ENCODE measurements at regions not wholly inside any gene's neighbourhood (a gene's known extent, or its start where the extent isn't known, plus 50 kb on each side); places are given as distances from the start of the nearest gene placed in this dataset.

DNA sequence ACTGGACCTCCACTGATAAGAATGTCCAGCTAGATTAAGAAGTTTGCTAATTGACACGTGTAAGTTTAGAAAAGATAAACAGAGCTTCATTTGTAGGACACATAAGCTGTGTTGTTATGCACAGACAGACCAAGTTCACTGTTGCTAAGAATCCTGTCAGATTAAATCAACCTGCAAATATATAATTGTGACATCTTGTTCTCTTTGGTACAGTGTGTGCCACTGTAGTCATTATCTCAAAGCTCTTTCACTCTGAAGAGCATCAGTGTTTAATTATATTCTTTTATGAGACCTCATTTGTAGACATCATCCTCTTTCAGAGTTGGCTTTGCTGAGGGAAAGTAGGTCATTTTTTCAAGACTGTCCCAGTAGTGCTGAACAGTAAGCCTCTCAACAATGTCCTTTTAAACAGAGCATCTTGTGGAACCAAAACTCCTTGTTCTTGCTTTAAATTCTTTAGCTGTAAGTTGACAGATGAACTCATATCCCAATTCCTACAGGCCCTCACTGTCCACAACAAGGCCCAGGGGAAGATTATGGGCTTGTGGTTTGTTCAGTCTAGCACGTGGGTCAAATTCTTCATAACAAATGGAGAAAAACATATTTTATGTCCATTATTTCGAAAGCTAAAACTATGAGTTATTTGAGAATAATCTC, 252.4 kb downstream of the HDGFL1 start:
- no peak for DNase-seq

DNA sequence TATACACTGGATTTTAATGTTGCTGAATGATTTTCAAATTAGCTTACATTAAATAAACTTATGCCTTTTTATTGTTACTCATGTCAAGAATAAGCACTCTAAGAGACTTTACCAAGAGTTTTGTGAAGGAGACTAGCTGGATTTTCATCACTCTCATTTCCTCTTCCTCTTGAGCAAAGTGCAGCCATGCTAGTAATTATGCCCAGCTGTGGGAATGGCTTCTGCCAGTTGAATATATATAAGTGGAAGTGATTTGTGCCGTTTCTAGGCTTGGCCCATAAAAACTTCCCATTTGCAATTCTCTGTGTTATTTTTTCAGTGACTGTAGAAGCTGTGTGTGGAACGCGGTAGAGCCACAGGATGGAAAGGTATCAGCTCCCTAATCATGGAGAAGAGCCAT, 255.8 kb downstream of the HDGFL1 start:
- no peak for DNase-seq

DNA sequence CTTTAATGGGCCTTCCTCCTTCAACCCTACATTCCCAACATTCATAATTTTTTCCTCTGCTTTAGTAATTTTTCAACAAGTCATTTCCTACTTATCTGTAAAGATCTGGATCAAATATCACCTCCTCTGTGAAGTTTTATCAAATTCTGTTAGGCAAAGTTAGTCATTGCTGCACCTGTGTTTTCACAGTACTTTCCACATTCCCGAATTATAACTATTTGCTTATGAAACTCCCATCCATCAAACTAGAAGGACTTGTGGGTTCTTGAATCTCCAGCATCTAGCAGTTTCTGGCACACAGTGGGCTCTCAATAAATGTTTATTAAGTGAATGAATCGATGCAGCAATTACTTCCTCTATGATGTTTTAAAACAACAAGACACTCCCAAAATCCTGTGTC, 257.6 kb downstream of the HDGFL1 start:
- DNase-seq, result no peak

DNA sequence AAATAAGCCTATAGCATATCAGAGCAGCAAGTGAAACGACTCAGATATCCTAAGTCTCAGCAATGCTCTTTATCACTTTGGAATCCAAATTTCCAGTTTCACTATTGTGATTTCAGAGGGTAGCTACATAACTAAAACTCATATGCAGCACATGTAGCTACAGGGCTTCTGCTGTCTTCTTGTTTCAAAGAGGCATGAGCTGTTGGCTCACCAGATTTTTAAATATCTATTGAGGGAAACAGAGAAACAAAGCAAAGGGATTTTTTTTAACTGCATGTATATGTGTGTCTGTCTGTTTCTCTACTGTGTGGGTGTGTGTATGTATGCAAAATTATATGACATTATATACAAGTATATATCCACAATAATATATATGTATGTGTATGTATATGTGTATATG, 258.4 kb downstream of the HDGFL1 start:
- DNase-seq, result no peak

DNA sequence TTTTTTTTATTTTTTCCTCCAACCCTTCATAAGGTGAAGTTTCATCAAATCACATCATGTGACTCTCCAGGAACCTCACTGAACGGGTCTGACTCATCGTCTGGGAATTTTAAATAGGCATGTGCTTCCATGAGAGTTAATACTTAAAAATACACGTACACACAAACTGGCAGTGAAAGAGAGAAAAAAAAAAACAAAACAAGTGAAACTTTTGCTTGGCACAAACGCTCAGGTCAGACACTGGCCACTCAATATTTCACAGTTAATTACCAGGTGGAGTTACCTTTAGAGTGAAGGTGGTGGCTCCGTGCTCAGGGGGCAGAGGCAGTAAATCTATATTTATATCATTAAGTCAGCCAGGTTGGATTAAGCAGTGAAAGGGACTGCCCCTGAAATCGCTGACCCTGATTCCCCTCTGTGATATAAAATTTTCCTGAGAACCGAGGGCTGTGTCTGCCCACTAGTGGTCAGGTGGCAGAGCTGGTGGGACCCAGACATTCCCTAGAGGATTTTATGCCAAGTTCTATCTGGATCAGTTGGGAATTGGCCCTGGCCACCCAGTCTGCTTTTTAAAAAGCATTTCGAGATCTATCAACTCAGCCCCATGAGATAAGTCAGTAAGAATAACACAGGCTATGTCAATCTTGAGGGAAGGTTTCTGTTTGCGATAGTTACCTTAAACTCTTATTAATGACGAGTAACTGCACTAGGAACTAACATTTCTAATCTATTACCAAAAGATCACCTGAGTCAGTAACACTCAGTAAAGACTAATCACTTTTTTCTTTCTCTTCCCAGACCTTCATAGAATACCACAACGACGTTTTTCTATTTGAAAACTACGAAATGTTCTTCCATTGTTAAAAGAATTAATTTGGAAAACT, 259.1 kb downstream of the HDGFL1 start:
- DNase-seq, result no peak

DNA sequence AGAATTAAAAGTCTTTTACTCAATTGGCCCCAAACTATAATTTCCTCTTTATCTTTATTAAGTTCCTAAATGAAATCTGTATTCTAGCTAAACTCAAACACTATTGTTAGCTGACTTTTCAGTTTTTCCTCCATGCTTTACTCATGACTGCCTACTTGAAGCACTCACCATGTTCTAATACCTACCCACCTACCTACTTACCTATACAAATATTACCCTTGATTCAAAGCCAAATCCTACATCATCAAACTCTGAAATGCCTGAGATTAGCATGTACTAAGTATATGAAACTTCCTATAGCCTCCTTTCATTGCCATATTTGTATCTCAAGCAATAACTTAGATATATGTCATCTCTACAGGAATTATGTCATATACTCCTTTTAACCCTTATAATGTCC, 259.7 kb downstream of the HDGFL1 start:
- DNase-seq, result no peak

DNA sequence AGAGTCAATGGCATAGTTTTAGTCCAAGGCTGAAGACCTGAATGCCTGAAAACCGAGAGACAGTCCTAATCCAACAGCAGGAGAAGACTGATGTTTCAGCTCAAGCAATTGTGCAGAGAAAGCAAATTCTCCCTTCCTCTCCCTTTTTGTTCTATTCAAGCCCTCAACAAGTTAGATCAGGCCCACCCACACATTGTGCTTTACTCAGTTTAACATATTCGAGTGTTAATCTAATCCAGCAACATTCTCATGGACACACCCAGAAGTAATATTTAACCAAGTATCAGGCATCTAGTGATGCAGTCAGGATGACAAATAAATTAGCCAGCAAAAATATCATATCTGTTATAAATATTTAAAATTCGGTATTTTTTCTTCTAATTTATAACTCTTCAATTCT, 261.1 kb downstream of the HDGFL1 start:
- no peak for DNase-seq

DNA sequence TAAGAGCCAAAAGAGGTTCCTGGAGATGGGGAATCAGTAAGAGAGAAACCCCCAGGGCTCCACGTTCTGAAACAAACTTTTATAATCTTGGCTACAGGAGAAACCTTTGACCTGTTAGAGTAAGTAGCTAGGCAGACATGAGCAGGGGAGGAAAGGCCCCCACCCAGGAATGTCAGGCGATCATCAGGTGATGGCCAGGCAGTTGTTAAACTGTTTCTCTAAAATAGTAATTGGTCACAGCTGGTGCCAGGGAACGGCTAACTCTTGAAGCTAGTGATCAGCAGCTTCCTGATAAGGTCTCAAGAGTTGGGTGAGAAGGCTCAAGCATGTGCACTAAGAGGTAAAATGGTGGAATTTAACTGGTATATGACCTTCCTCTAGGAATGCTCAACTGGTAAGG, 263.8 kb downstream of the HDGFL1 start:
- DNase-seq, result no peak

DNA sequence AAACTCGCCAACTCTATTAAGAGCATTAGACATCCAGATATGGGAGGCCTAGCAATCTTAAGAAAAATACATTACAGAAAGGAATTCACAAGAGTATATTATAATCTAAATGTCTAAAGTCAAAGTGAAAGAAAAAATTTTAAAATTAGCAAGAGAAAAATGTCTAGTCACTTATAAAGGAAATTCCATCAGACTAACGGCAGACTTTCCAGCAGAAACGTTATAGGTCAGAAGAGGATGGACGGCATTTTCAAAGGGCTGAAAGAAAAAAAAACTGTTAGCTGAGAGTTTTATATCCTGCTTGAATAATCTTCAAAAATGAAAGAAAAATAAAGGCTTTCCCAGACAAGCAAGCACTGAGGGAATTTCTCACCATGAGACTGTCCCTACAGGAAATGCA, 269.0 kb downstream of the HDGFL1 start:
- DNase-seq, result no peak

DNA sequence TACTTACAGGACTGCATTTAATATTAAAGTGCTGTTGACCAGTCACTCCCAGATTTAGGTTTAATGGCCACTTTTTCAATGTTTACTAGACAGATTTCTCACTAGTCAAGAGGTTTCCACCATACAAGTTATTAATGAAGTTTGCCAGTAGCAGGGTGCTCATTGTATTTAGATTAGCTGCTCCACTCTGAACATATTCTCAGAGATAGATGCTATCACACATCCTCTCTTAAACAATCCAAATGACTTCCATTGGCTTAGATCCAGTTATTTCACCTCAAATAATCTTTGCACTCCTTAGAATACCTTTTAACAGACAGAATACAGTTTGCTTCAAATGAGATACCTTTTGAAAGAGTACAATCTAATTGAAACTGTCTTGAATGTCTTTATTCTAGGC, 276.1 kb downstream of the HDGFL1 start:
- DNase-seq, result no peak

DNA sequence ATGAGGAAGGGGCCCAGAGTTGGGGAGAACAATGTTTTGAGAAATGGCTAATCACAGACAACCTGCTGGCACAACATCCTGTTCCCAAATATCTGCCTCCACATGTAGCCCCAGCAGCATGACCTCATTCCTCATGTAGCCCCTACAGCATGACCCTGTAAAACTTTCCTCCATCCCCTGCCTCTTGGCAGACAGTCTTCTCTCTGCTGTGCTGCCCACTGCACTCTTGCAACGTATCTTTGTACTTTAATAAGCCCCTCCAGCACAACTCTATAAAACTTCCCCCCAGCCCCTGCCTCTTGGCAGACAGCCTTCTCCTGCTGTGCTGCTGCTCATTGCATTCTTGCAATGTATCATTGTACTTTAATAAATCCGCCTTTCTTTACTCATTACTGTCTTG, 278.8 kb downstream of the HDGFL1 start:
- DNase-seq, result no peak

DNA sequence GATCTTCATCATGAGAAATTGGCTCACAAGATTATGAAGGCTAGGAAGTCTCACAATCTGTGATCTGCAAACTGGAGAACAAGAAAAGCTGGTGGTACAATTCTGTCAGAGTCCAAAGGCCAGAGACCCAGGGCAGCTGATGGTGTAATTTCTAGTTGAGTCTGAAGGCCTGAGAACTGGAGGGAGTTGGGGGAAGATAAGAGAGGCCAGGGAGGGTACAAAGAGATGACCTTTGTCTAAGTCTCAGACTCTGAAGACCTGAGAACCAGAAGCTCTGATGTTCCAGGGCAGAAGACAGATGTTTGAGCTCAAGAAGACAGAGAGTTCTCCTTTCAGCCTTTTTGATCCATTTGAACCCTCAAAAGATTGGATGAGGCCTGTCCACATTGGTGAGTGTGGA, 280.6 kb downstream of the HDGFL1 start:
- DNase-seq, result no peak

DNA sequence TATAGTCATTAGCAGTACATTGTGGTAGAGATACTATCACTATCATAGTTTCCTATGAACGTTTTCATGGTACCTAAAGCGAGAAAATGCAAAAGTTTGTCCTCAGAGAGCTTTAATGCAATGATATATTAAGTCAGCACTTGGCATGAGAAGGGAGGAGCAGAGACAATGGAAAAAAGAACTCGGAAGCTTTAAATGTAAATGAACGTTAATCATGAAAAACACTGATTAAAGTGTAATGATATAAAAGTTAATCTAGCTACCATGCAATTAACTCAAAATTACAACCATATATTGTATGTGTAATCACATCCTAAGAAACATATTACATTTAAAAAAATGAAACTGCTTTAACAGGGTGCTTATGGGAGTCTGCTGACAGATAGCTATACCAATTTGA, 282.7 kb downstream of the HDGFL1 start:
- no peak for DNase-seq

DNA sequence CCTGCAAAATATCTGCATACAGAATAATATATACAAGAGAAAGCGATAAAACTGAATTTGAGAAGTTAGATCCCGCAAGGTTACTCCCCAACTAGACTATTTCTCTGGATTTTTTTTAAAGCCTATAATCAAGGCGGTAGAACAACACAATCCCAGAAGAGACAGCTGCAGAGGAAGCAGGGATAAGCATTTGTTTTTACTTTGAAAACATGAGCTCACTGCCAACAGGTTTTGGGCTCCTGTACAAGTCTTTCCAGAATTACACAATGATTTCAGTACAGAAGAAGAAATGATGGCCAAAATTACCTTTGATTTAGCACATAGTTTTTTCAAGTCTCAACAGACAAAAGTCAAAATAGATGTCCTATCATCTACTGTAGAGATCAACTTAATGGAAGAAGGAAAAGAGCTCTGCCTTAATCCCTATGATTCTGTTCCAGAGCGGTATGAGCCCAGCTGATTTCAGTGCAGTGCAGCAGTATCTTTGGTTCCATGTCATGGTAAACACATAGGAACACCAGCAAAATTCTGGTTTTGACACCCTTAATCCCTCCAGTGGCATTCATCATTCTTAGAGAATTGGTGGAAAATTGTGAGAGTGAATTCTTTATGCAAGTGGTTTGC, 304.3 kb downstream of the HDGFL1 start:
- DNase-seq, result peak; percentile 7

DNA sequence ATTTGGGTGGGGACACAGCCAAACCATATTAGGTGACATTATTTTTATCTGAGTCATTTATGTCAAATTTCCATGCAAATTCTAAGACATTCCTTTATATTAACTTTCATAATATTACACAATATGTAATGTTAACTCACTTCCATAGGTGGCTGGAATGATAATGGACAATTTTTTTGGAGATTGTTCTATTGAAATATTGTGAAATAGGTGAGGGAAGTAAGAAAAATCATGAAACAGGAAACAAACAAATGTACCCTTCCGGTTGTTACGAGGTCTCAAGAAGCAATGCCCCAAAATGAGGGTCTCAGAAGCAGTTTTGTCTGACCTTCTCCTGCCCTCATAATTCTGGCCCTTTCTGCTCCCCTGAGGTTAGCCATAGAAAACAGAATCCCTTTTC, 306.5 kb downstream of the HDGFL1 start:
- DNase-seq, result no peak

DNA sequence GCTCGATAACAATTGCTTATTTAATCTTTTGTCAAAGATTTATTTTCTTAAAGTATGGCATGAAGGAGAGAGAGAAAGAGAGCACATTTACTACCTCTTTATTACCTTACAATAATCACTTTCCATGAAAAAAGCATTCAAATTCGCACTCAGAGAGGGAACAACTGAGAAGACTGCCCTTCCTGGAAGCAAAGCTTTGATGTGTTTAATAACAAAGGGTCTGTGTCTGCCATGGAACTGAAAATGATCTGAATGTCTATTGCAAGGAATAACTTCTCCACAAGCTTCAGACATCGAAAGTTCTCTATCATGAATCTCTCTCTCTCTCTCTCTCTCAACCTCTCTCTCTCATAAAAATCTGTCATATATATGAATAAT, 308.9 kb downstream of the HDGFL1 start:
- no peak for DNase-seq

DNA sequence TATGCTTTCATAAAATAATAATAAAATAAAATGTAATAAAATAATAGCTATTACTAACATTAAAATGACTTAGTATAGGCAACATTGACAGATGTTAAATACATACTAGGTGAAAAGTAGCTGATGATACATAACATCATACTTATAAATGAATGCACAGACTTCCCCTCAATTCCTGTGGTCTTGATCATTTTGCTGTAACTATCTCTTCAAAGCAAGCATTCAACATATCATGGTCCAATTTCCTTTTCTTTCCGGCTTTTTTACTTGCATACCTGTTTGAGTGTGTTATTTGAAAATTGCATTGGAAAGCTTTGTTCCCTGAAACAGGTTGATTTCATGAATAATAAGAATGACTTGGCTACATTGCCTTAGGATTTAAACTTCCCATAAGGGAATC, 309.3 kb downstream of the HDGFL1 start:
- DNase-seq, result no peak

DNA sequence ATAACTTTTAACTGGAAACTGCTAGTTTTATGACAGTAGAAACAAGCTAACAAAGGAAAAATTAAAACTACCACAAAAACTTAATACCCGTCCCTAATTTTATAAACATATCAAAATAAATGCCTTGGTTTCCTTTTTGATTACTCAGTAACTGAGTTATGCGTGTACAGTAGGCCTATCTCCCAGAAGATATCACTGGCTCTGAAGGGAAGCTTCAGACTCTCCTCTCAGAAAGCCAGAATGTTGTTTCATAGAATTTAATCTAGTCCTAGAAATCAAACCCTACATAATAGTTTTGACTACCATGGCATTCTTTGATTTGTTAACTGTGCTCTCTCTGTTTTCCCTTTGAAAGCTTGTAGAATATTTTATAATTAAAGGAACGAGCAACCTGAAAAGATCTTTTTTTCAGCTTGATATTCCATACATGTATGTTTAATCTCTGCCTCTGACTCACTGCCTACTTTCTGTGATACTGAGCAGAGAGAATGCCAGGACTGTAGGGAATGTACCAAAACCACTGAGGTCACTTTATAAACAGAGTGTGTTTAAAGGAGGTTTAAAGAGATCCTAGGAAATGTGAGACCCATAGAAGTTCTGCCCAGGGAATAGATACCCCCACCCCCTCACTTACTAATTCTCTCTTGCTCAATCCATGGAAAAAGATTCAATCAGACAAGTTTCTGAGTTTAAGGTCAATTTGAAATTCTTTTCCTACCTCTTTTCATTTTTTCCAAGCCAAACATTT, 311.5 kb downstream of the HDGFL1 start:
- no peak for DNase-seq

DNA sequence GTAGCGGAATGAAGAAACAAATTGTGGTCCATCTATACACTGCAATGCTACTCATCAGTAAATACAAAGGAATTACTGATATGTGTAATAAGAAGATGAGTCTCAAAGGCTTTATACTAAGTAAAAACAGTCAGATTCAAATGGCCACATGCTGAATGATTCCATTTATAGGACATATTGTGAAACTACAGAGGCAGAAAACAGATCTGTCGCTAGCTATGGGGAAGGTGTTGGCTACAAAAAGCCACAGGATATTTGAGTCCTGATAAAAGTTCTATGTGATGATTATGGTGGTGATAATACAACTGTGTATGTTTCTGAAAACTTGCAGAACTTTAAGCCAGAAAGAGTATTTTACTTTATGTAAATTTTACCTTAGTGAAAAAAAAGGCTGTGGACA, 313.2 kb downstream of the HDGFL1 start:
- no peak for DNase-seq

DNA sequence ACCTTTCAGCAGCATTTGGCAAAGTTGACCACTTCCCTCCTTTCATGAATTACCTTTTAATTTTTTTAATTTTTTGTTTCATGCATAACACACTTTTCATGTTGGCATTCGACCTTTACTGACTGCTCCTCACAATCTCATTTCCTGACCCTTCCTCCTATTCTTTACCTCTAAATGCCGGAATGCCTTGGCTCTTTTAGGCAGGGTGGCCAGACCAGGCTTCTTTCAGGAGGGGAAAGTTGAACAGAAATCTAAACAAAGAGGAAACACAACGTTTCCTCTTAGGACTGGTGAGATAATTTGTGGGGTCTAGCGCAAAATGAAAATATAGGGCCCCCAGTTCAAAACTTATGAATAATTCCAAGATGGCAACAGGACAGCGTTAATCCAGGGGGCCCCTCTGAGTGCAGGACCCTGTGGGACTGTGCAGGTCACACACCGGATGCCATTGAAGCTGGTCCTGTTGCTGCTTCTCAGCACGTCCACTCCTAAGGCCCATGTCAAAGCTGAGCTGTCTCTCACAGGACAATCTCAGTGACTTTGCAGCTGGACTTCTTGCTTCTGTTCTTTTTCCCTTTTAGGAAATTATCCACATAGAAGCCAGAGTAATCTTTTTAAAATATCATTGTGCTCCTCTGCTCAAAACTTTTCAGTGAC, 313.8 kb downstream of the HDGFL1 start:
- no peak for DNase-seq

DNA sequence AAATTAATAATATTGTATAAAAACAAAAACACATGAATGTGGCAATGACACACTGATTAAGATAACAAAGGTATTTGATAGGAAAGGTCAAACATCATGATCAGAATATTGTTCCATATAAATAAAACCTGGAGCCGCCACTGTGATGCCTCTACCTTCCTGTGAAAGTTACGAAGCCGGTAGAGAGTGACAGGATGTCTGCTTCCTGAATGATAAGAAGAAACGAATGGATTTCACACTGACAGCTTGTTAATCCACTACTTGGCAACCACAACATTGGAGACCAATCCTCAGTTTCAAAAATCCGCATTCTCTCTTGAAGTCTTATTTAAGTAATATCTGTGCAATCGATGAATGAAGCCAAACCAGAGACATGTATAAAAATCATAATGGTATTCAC, 315.1 kb downstream of the HDGFL1 start:
- no peak for DNase-seq

DNA sequence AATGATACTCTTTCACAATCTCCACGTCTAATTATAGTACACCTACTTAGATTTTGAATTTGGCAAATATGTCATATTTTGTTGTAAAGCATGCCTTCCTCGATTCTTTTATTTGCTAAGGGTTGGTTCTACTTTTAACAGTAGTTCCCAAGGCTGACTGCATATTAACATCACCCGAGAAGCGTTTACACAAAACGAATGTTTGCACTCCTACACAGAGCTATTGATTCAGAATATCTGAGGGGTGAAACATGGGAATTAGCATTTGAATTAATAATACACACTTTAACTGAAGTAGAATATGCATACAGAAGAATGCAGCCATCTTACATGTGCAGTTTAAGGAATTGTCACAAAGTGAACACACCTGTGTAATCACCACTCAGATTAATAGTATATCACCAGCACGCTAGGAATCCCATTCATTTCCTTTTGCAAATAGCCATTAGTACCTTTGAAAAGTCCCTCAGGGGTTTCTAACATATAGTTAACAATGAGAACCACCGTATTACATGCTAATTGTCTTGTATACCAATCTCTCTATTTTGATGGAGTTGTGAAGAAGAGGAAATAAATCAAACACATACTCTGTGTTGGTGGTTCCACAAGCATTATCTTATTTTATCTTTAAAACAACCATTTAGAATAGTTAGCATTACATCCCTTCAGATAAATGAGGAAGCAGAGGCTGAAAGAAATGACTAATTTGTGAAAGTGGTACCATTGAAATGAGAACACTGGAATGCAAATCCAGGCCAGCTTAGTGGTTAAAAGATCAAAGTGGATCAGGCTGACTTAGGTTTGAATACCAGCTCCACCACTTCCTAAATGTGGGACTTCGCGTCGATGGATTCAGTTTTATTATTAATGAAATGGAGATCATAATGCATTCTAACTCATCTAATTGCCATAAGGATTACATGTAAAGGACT, 317.6 kb downstream of the HDGFL1 start:
- no peak for DNase-seq
